Peyer's patch (tissue), 4 donors: ENCODE measurements at regions not wholly inside any gene's neighbourhood (a gene's known extent, or its start where the extent isn't known, plus 50 kb on each side); places are given as distances from the start of the nearest gene placed in this dataset.

Experiments used
- CTCF ChIP-seq, 6 experiments: fragments of 450-650 bp in 4 of 6; fragments of 200-600 bp in 2 of 6; sonication (generic) in 1 of 6; IDR thresholded peaks; one replicate each; pipeline ENCODE4 v1.5.1; 2017 to 2019; ENCODE audit warnings: antibody characterized with exemption in 6 of 6, mild to moderate bottlenecking in 3 of 6, moderate library complexity in 1 of 6
- POLR2A ChIP-seq, 2 donors: fragments of 450-650 bp; IDR thresholded peaks; one replicate each; pipeline ENCODE4 v1.5.1; 2017; ENCODE audit warnings: antibody characterized with exemption in 2 of 2, mild to moderate bottlenecking in 2 of 2, moderate library complexity in 2 of 2

- TF ChIP-seq POLR2A (IDR thresholded peaks at IDR 0.05) (no peak), CTCF (IDR thresholded peaks at IDR 0.05) (no peak)
These were observed 77.5 kb upstream of the CAST start for GRCh38 chr5:96584712-96585111.
